Neural progenitor cell (in vitro differentiated cells): ENCODE measurements at regions not wholly inside any gene's neighbourhood (a gene's known extent, or its start where the extent isn't known, plus 50 kb on each side); places are given as distances from the start of the nearest gene placed in this dataset.

Source experiments
- CTCF ChIP-seq: fragments of 200-600 bp; sonication (generic); IDR thresholded peaks from 2 replicates; pipeline ENCODE4 v1.5.1; 2017; ENCODE audit warnings: antibody characterized with exemption, mild to moderate bottlenecking
- EZH2 ChIP-seq: fragments of 200-600 bp; sonication (generic); IDR thresholded peaks from 2 replicates; pipeline ENCODE4 v1.6.1; 2017; ENCODE audit warnings: antibody characterized with exemption, mild to moderate bottlenecking, moderate library complexity

GRCh38 chr6:15924893-15925292 lies 204.0 kb upstream of the MYLIP start:
- TF ChIP-seq EZH2 (no peak), CTCF (no peak)
